HG02973 (cell line): ENCODE measurements at regions not wholly inside any gene's neighbourhood (a gene's known extent, or its start where the extent isn't known, plus 50 kb on each side); places are given as distances from the start of the nearest gene placed in this dataset.
"Not testable (repeated sequence)": the region's sequence is repeated elsewhere in the genome, so short reads cannot be mapped to it uniquely, and the experiment has no call there.

Source experiments
- ATAC-seq: cut with Tn5 transposase; IDR thresholded peaks from one replicate; pipeline ENCODE4 v1.9.1; 2021; ENCODE audit warnings: moderate library complexity; ENCODE audit not compliant: unreplicated experiment

- no peak for ATAC-seq
These were observed 169.8 kb upstream of the SALL3 start for GRCh38 chr18:78809845-78810244.

GRCh38 chr18:78810706-78811105, 168.9 kb upstream of the SALL3 start:
- no peak for ATAC-seq

GRCh38 chr18:78812067-78812466, 167.6 kb upstream of the SALL3 start:
- no peak for ATAC-seq

- ATAC-seq: no peak
These were observed 166.5 kb upstream of the SALL3 start for GRCh38 chr18:78813156-78813555.

GRCh38 chr18:78813936-78814710, 165.5 kb upstream of the SALL3 start:
- ATAC-seq: no peak

- no peak for ATAC-seq
These were observed 164.9 kb upstream of the SALL3 start for GRCh38 chr18:78814766-78815165.

GRCh38 chr18:78816114-78816513, 163.5 kb upstream of the SALL3 start:
- ATAC-seq: no peak

GRCh38 chr18:78816916-78817315, 162.7 kb upstream of the SALL3 start:
- no peak for ATAC-seq

GRCh38 chr18:78818495-78818894, 161.1 kb upstream of the SALL3 start:
- ATAC-seq: no peak

- no peak for ATAC-seq
These were observed 160.7 kb upstream of the SALL3 start for GRCh38 chr18:78818961-78819360.

GRCh38 chr18:78820161-78820834, 159.3 kb upstream of the SALL3 start:
- no peak for ATAC-seq

- no peak for ATAC-seq
These were observed 158.2 kb upstream of the SALL3 start for GRCh38 chr18:78821396-78821795.

GRCh38 chr18:78822171-78822948, 157.3 kb upstream of the SALL3 start:
- ATAC-seq: no peak

GRCh38 chr18:78822949-78823285, 156.7 kb upstream of the SALL3 start:
- no peak for ATAC-seq

GRCh38 chr18:78825168-78825567, 154.4 kb upstream of the SALL3 start:
- no peak for ATAC-seq

- ATAC-seq: no peak
These were observed 153.0 kb upstream of the SALL3 start for GRCh38 chr18:78826631-78827030.

GRCh38 chr18:78827141-78827540, 152.5 kb upstream of the SALL3 start:
- ATAC-seq: no peak

GRCh38 chr18:78828131-78828530, 151.5 kb upstream of the SALL3 start:
- ATAC-seq: no peak

GRCh38 chr18:78829026-78829425, 150.6 kb upstream of the SALL3 start:
- ATAC-seq: not testable (repeated sequence)

GRCh38 chr18:78830161-78830560, 149.5 kb upstream of the SALL3 start:
- ATAC-seq: no peak

- ATAC-seq: no peak
These were observed 148.8 kb upstream of the SALL3 start for GRCh38 chr18:78830826-78831225.

- ATAC-seq: no peak
These were observed 148.0 kb upstream of the SALL3 start for GRCh38 chr18:78831603-78832002.
